ENCODE measurements at regions not wholly inside any gene's neighbourhood (a gene's known extent, or its start where the extent isn't known, plus 50 kb on each side); places are given as distances from the start of the nearest gene placed in this dataset.

DNA sequence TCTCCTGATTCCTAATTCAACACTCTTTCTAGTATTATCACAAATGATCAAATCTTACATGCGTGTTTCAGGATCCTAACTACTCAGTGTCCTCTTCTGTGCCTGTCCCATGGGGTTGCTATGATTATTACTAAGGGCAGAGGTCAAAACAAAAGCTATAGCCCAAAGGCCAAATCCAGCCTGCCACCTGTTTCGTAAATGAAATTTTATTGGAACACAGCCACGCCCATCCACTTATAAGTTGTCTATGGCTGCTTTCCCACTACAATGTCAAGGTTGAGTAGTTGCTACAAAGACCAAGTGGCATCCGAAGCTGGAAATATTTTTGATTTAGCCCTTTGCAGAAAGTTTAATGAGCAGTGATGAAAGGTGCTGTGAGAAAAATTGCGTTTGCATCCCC lies 336.6 kb downstream of the TMEM114 start:
- TF ChIP-seq, protein P1, sequence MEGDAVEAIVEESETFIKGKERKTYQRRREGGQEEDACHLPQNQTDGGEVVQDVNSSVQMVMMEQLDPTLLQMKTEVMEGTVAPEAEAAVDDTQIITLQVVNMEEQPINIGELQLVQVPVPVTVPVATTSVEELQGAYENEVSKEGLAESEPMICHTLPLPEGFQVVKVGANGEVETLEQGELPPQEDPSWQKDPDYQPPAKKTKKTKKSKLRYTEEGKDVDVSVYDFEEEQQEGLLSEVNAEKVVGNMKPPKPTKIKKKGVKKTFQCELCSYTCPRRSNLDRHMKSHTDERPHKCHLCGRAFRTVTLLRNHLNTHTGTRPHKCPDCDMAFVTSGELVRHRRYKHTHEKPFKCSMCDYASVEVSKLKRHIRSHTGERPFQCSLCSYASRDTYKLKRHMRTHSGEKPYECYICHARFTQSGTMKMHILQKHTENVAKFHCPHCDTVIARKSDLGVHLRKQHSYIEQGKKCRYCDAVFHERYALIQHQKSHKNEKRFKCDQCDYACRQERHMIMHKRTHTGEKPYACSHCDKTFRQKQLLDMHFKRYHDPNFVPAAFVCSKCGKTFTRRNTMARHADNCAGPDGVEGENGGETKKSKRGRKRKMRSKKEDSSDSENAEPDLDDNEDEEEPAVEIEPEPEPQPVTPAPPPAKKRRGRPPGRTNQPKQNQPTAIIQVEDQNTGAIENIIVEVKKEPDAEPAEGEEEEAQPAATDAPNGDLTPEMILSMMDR (IDR thresholded peaks at IDR 0.05; ENCODE audit: insufficient read depth, low read length, poor library complexity, severe bottlenecking) = no peak
- no peak for TF ChIP-seq EZH2phosphoT487 (conservative IDR thresholded peaks at IDR 0.05; ENCODE audit: low read length)
